H1 (cell line): ENCODE measurements at regions not wholly inside any gene's neighbourhood (a gene's known extent, or its start where the extent isn't known, plus 50 kb on each side); places are given as distances from the start of the nearest gene placed in this dataset.

Experiments used
- CTCF ChIA-PET: fragments of 300-600 bp; sonication (Branson Sonifier 250); formaldehyde crosslinking; loops from one replicate; lab custom pipeline; 2021; ENCODE audit not compliant: partially characterized antibody; lab: Charles Lee
- POLR2A ChIA-PET: fragments of 300-600 bp; sonication (Branson Sonifier 250); formaldehyde crosslinking; loops from one replicate; lab custom pipeline; 2021; ENCODE audit warnings: inconsistent platforms; ENCODE audit not compliant: partially characterized antibody; lab: Charles Lee
- DNase-seq, 2 experiments: peaks; one replicate each; pipeline versions ENCODE4 v3.0.0 to v3.0.0-alpha.2; 2010 to 2022; ENCODE audit warnings: low spot score in 2 of 2, low read depth in 1 of 2, mixed read lengths in 1 of 2
- FAIRE-seq: peaks from 2 replicates; lab custom pipeline; 2011; peaks lifted over from hg19 to GRCh38; lab: Jason Lieb, UNC
- H2AFZ ChIP-seq: 2 replicates; pipeline ENCODE4 v1.8.1; 2012; ENCODE audit warnings: low read length, inconsistent platforms
- H2AK5ac ChIP-seq: 2 replicates; pipeline ENCODE4 v1.6.1; 2013; ENCODE audit warnings: low read depth, low read length
- H2BK120ac ChIP-seq: replicated peaks from 2 replicates; pipeline ENCODE3; 2013; ENCODE audit warnings: low read depth, low read length, inconsistent platforms
- H2BK12ac ChIP-seq: 2 replicates; pipeline ENCODE4 v1.6.1; 2013; ENCODE audit warnings: low read depth, low read length
- H2BK15ac ChIP-seq: 2 replicates; pipeline ENCODE4 v1.6.1; 2013; ENCODE audit warnings: low read length
- H2BK20ac ChIP-seq: 2 replicates; pipeline ENCODE4 v1.6.1; 2013; ENCODE audit warnings: low read length
- H2BK5ac ChIP-seq: 2 replicates; pipeline ENCODE4 v1.6.1; 2013; ENCODE audit warnings: low read depth, low read length
- H3K14ac ChIP-seq: 2 replicates; pipeline ENCODE4 v1.6.1; 2013; ENCODE audit warnings: inconsistent platforms; ENCODE audit not compliant: insufficient read length
- H3K18ac ChIP-seq: 2 replicates; pipeline ENCODE4 v1.6.1; 2013; ENCODE audit warnings: low read length; ENCODE audit errors: extremely low read depth
- H3K23ac ChIP-seq: 2 replicates; pipeline ENCODE4 v1.6.1; 2013; ENCODE audit warnings: inconsistent platforms; ENCODE audit not compliant: insufficient read length
- H3K23me2 ChIP-seq: 2 replicates; pipeline ENCODE4 v1.6.1; 2013; ENCODE audit warnings: low read depth, low read length
- H3K27ac ChIP-seq: 2 replicates; pipeline ENCODE4 v1.6.1; 2011; ENCODE audit warnings: low read depth, low read length, inconsistent platforms
- H3K27me3 ChIP-seq, 4 experiments: replicated peaks in 1 of 4; 1 replicate in 1 of 4; 2 replicates in 3 of 4; pipeline versions ENCODE4 v1.6.1 to v1.8.1; 2011 to 2013; ENCODE audit warnings: low read length in 3 of 4, mild to moderate bottlenecking in 3 of 4, inconsistent platforms in 2 of 4, mixed read lengths in 2 of 4, moderate library complexity in 1 of 4; ENCODE audit not compliant: control insufficient read depth in 3 of 4, insufficient read depth in 3 of 4; ENCODE audit errors: extremely low read depth in 1 of 4
- H3K36me3 ChIP-seq, 4 experiments: 2 replicates each; pipeline versions ENCODE4 v1.6.1 to v1.8.1; 2011 to 2013; ENCODE audit warnings: mild to moderate bottlenecking in 4 of 4, low read length in 3 of 4, moderate library complexity in 2 of 4, control low read depth in 1 of 4, inconsistent platforms in 1 of 4; ENCODE audit not compliant: insufficient read depth in 4 of 4, control insufficient read depth in 2 of 4
- H3K4ac ChIP-seq: replicated peaks from 2 replicates; pipeline ENCODE3; 2013; ENCODE audit warnings: low read length, low read depth, mixed read lengths, inconsistent platforms; ENCODE audit not compliant: insufficient read length
- H3K4me1 ChIP-seq, 4 experiments: replicated peaks in 1 of 4; 1 replicate in 1 of 4; 2 replicates in 3 of 4; pipeline versions ENCODE4 v1.6.1 to v1.8.1; 2011 to 2013; ENCODE audit warnings: low read length in 3 of 4, inconsistent platforms in 2 of 4, mixed read lengths in 1 of 4; ENCODE audit not compliant: insufficient read depth in 4 of 4, control insufficient read depth in 3 of 4
- H3K4me2 ChIP-seq, 2 experiments: 2 replicates each; pipeline versions ENCODE4 v1.6.1 to v1.8.1; 2011 to 2013; ENCODE audit warnings: low read depth in 2 of 2, low read length in 2 of 2, control low read depth in 1 of 2, inconsistent platforms in 1 of 2, mild to moderate bottlenecking in 1 of 2; ENCODE audit not compliant: insufficient read depth in 1 of 2
- H3K4me3 ChIP-seq, 4 experiments: fragments of 200-600, 300-600 bp in 1 of 4; sonication (generic), shearing (Covaris generic), sonication (Bioruptor Twin) in 1 of 4; 2 replicates each; pipeline versions ENCODE4 v1.5.1 to v1.8.1; 2011 to 2016; ENCODE audit warnings: low read length in 4 of 4, low read depth in 3 of 4, control low read depth in 2 of 4, inconsistent platforms in 2 of 4, mild to moderate bottlenecking in 2 of 4, mixed read lengths in 1 of 4, moderate library complexity in 1 of 4; ENCODE audit not compliant: insufficient read depth in 2 of 4; ENCODE audit errors: extremely low read depth in 1 of 4
- H3K56ac ChIP-seq: replicated peaks from 2 replicates; pipeline ENCODE3; 2013; ENCODE audit warnings: low read depth, mild to moderate bottlenecking, mixed read lengths, low read length, inconsistent platforms; ENCODE audit not compliant: insufficient read length
- H3K79me1 ChIP-seq: 2 replicates; pipeline ENCODE4 v1.6.1; 2013; ENCODE audit warnings: low read depth, low read length, control low read depth
- H3K79me2 ChIP-seq, 2 experiments: 2 replicates each; pipeline versions ENCODE4 v1.6.1 to v1.8.1; 2012 to 2013; ENCODE audit warnings: low read length in 2 of 2, mild to moderate bottlenecking in 2 of 2, inconsistent platforms in 1 of 2; ENCODE audit not compliant: insufficient read depth in 2 of 2, control insufficient read depth in 1 of 2
- H3K9ac ChIP-seq, 4 experiments: replicated peaks in 1 of 4; 1 replicate in 1 of 4; 2 replicates in 3 of 4; pipeline versions ENCODE4 v1.6.1 to v1.8.1; 2011 to 2013; ENCODE audit warnings: low read depth in 3 of 4, low read length in 3 of 4, control low read depth in 2 of 4, mild to moderate bottlenecking in 2 of 4, moderate library complexity in 2 of 4, inconsistent platforms in 1 of 4; ENCODE audit errors: extremely low read depth in 1 of 4
- H3K9me3 ChIP-seq, 2 experiments: 2 replicates each; pipeline versions ENCODE4 v1.6.1 to v1.8.1; 2012 to 2013; ENCODE audit warnings: mild to moderate bottlenecking in 2 of 2, moderate library complexity in 2 of 2, control low read depth in 1 of 2, inconsistent platforms in 1 of 2, low read depth in 1 of 2, low read length in 1 of 2, mixed read lengths in 1 of 2; ENCODE audit not compliant: insufficient read depth in 2 of 2
- H4K20me1 ChIP-seq, 2 experiments: replicated peaks in 1 of 2; 2 replicates each; pipeline versions ENCODE3 to v1.8.1; 2011 to 2013; ENCODE audit warnings: inconsistent platforms in 2 of 2, low read length in 2 of 2, mild to moderate bottlenecking in 1 of 2; ENCODE audit not compliant: insufficient read depth in 2 of 2, control insufficient read depth in 1 of 2
- H4K5ac ChIP-seq: 2 replicates; pipeline ENCODE4 v1.6.1; 2013; ENCODE audit warnings: low read length, low read depth, mixed read lengths, inconsistent platforms; ENCODE audit not compliant: insufficient read length
- H4K8ac ChIP-seq: 2 replicates; pipeline ENCODE4 v1.8.0; 2013; ENCODE audit warnings: mild to moderate bottlenecking, moderate library complexity, low read length, inconsistent platforms; ENCODE audit not compliant: insufficient read depth; ENCODE audit errors: extremely low read depth
- H4K91ac ChIP-seq: replicated peaks from 2 replicates; pipeline ENCODE3; 2013; ENCODE audit warnings: low read length, mixed read lengths, inconsistent platforms; ENCODE audit not compliant: insufficient read length
- ATF3 ChIP-seq: IDR thresholded peaks from 2 replicates; pipeline ENCODE4 v1.6.1; 2011; ENCODE audit warnings: low read depth, mild to moderate bottlenecking, low read length; ENCODE audit not compliant: insufficient read depth
- BRCA1 ChIP-seq: IDR thresholded peaks from 2 replicates; pipeline ENCODE4 v1.6.1; 2012; ENCODE audit warnings: low read depth, low read length, improper control_type of control experiment
- CREB1 ChIP-seq: IDR thresholded peaks from 2 replicates; pipeline ENCODE4 v1.6.1; 2012; ENCODE audit warnings: inconsistent platforms
- EGR1 ChIP-seq: IDR thresholded peaks from 2 replicates; pipeline ENCODE4 v1.6.1; 2011; ENCODE audit warnings: low read depth, low read length, borderline replicate concordance
- EP300 ChIP-seq, 2 experiments: IDR thresholded peaks; 1 replicate in 1 of 2; 2 replicates in 1 of 2; pipeline ENCODE4 v1.6.1; 2011 to 2012; ENCODE audit warnings: low read depth in 2 of 2, low read length in 2 of 2, mild to moderate bottlenecking in 2 of 2, borderline replicate concordance in 1 of 2, inconsistent platforms in 1 of 2, moderate library complexity in 1 of 2
- EZH2 ChIP-seq: fragments of 200-600 bp; sonication (generic); IDR thresholded peaks from 2 replicates; pipeline ENCODE4 v1.7.1; 2012; ENCODE audit warnings: low read depth, mild to moderate bottlenecking, moderate library complexity, low read length, inconsistent platforms; ENCODE audit not compliant: severe bottlenecking
- JUN ChIP-seq: IDR thresholded peaks from 2 replicates; pipeline ENCODE4 v1.6.1; 2011; ENCODE audit warnings: low read depth, mild to moderate bottlenecking, improper control_type of control experiment, low read length
- MAFK ChIP-seq: IDR thresholded peaks from 2 replicates; pipeline ENCODE4 v1.6.1; 2012; ENCODE audit warnings: low read depth, mild to moderate bottlenecking, improper control_type of control experiment, low read length
- RAD21 ChIP-seq, 2 experiments: IDR thresholded peaks in 1 of 2; conservative IDR thresholded peaks in 1 of 2; 2 replicates each; pipeline ENCODE4 v1.6.1; 2011; ENCODE audit warnings: low read depth in 2 of 2, low read length in 2 of 2, improper control_type of control experiment in 1 of 2, inconsistent platforms in 1 of 2, mild to moderate bottlenecking in 1 of 2, moderate library complexity in 1 of 2
- RFX5 ChIP-seq: IDR thresholded peaks from 2 replicates; pipeline ENCODE4 v1.6.1; 2011; ENCODE audit warnings: low read depth, low read length, improper control_type of control experiment, borderline replicate concordance
- RXRA ChIP-seq: IDR thresholded peaks from 2 replicates; pipeline ENCODE4 v1.6.1; 2011; ENCODE audit warnings: low read depth, mild to moderate bottlenecking, low read length, moderate library complexity; ENCODE audit not compliant: insufficient read depth
- TAF1 ChIP-seq: IDR thresholded peaks from 2 replicates; pipeline ENCODE4 v1.6.1; 2011; ENCODE audit warnings: mild to moderate bottlenecking, low read depth, low read length
- TCF12 ChIP-seq: IDR thresholded peaks from 2 replicates; pipeline ENCODE4 v1.6.1; 2011; ENCODE audit warnings: low read depth, mild to moderate bottlenecking, low read length
- TEAD4 ChIP-seq: IDR thresholded peaks from 2 replicates; pipeline ENCODE4 v1.6.1; 2012; ENCODE audit warnings: low read depth, low read length, inconsistent platforms, mixed read lengths
- WGBS, 2 experiments: shearing (Covaris generic) in 1 of 2; methylation state at CpG; one replicate each; pipeline versions ENCODE4 v1.1.6 to v1.1.7; 2013 to 2015; ENCODE audit warnings: low lambda C conversion rate in 2 of 2, mixed read lengths in 2 of 2, inconsistent platforms in 1 of 2, low coverage in 1 of 2, missing lambda C conversion rate in 1 of 2; ENCODE audit not compliant: insufficient replicate concordance in 2 of 2, insufficient coverage in 1 of 2, insufficient read length in 1 of 2; ENCODE audit errors: extremely low coverage in 1 of 2, missing lambda C conversion rate in 1 of 2; 5-methylcytosine and 5-hydroxymethylcytosine counted together

GRCh38 chr6:21728141-21728540 is 134.6 kb downstream of the SOX4 start:
- H3K27me3 ChIP-seq: no peaks in the 10 kb centered on the region
- no peak overlapping the region for H3K4me3 ChIP-seq
- 97% methylated on average over 7 of the region's 7 CpGs; no CpG with 5 or more reads in 1 of the 2 experiments for WGBS, 2 experiments
- H3K79me2 ChIP-seq: peaks cover 33 to 97% of the 10 kb centered on the region in 2 experiments
- DNase-seq: no peak
- no peak overlapping the region for H3K9ac ChIP-seq
- H2BK120ac ChIP-seq: no peak overlapping the region
- H2BK15ac ChIP-seq: no peak overlapping the region
- H3K14ac ChIP-seq: no peak overlapping the region
- ChIA-PET CTCF (interaction anchor here (0.6 kb wide), 1 partner anchor 139 kb away, joined by 3 read pairs; no protein-coding TSS in a partner anchor), POLR2A (interaction anchor here (1.4 kb wide), 1 partner anchor 10 kb away, joined by 3 read pairs; no protein-coding TSS in a partner anchor)
- no peaks in the 10 kb centered on the region for H3K23me2 ChIP-seq
- no peak overlapping the region for H4K8ac ChIP-seq
- H3K79me1 ChIP-seq: peaks cover 6% of the 10 kb centered on the region
- H4K91ac ChIP-seq: no peak overlapping the region
- H2BK5ac ChIP-seq: no peak overlapping the region
- H3K9me3 ChIP-seq: no peaks in the 10 kb centered on the region
- no peaks in the 10 kb centered on the region for H3K36me3 ChIP-seq
- H3K56ac ChIP-seq: no peak overlapping the region
- H4K5ac ChIP-seq: no peak overlapping the region
- peaks cover 6 to 13% of the 10 kb centered on the region in 2 experiments for H4K20me1 ChIP-seq
- H2AFZ ChIP-seq: no peak overlapping the region
- H3K4ac ChIP-seq: no peak overlapping the region
- H3K18ac ChIP-seq: no peak overlapping the region
- H2BK20ac ChIP-seq: no peak overlapping the region
- FAIRE-seq: no peak
- H3K4me2 ChIP-seq: no peak overlapping the region
- no peak overlapping the region for H2AK5ac ChIP-seq
- no peak overlapping the region; the same call in 1 of the 2 replicates for H3K27ac ChIP-seq
- no peak overlapping the region for H2BK12ac ChIP-seq
- H3K23ac ChIP-seq: no peak overlapping the region
- H3K4me1 ChIP-seq: peaks cover 0 to 13% (median 7%) of the 10 kb centered on the region in 4 experiments; a peak in 6 of 7 replicates
- TF ChIP-seq RXRA (no peak), ATF3 (no peak), EZH2 (no peak), TAF1 (no peak), TEAD4 (no peak), EP300 (IDR thresholded peaks at IDR 0.05; ENCODE audit: borderline replicate concordance in 1 of 2, low read depth in 2 of 2, low read length in 2 of 2) (no peak), MAFK (no peak), CREB1 (no peak), EGR1 (no peak), RFX5 (no peak), RAD21 (IDR thresholded peaks at IDR 0.05 in 1 of 2, conservative IDR thresholded peaks at IDR 0.05 in 1 of 2; ENCODE audit: low read depth in 2 of 2, low read length in 2 of 2) (no peak), JUN (no peak), BRCA1 (no peak), TCF12 (no peak)
